IMR-90 (cell line): ENCODE measurements at regions not wholly inside any gene's neighbourhood (a gene's known extent, or its start where the extent isn't known, plus 50 kb on each side); places are given as distances from the start of the nearest gene placed in this dataset.

Source experiments
- ATAC-seq: fragments of 200-7000 bp; cut with Tn5 transposase; 2 replicates; pipeline ENCODE4 v1.9.1; 2020; ENCODE audit warnings: low read depth, mild to moderate bottlenecking, moderate library complexity
- BruUV-seq: library from RNA; stranded (reverse); fragments of 400-500 nt; replicated peaks from 2 replicates; lab custom pipeline; 2021; lab: Mats Ljungman, UMichigan
- CTCF ChIA-PET: fragments of 300-600 bp; formaldehyde crosslinking; extraction: SDS; loops from one replicate; lab custom pipeline; 2021; ENCODE audit warnings: antibody characterized with exemption; lab: Yijun Ruan, JAX
- POLR2A ChIA-PET: fragments of 300-600 bp; sonication (Branson Sonifier 250); formaldehyde crosslinking; loops from one replicate; lab custom pipeline; 2022; ENCODE audit warnings: antibody characterized with exemption; ENCODE audit not compliant: unreplicated experiment; lab: Charles Lee
- DNase-seq: peaks from one replicate; pipeline ENCODE4 v3.0.0; 2013
- H2AFZ ChIP-seq: replicated peaks from 2 replicates; pipeline ENCODE3; 2013; ENCODE audit warnings: low read length, mild to moderate bottlenecking; ENCODE audit not compliant: poor library complexity
- H2AK5ac ChIP-seq: 2 replicates; pipeline ENCODE4 v1.6.1; 2013; ENCODE audit warnings: low read depth, low read length, inconsistent platforms
- H2AK9ac ChIP-seq: replicated peaks from 2 replicates; pipeline ENCODE3; 2013; ENCODE audit warnings: mild to moderate bottlenecking, low read depth, low read length, moderate library complexity; ENCODE audit not compliant: poor library complexity
- H2BK120ac ChIP-seq: 2 replicates; pipeline ENCODE4 v1.6.1; 2013; ENCODE audit warnings: low read depth, low read length, inconsistent platforms
- H2BK15ac ChIP-seq: 3 replicates; pipeline ENCODE4 v1.6.1; 2013; ENCODE audit warnings: low read depth, low read length, inconsistent platforms
- H2BK20ac ChIP-seq: 2 replicates; pipeline ENCODE4 v1.6.1; 2013; ENCODE audit warnings: low read depth, mild to moderate bottlenecking, inconsistent platforms, low read length, moderate library complexity
- H2BK5ac ChIP-seq: 2 replicates; pipeline ENCODE4 v1.6.1; 2013; ENCODE audit warnings: mild to moderate bottlenecking, low read depth, low read length, inconsistent platforms; ENCODE audit not compliant: poor library complexity, severe bottlenecking
- H3K14ac ChIP-seq: replicated peaks from 2 replicates; pipeline ENCODE4 v1.6.1; 2013; ENCODE audit warnings: low read depth, low read length, inconsistent platforms
- H3K18ac ChIP-seq: 2 replicates; pipeline ENCODE4 v1.6.1; 2013; ENCODE audit warnings: low read depth, low read length, control low read depth
- H3K23ac ChIP-seq: 2 replicates; pipeline ENCODE4 v1.6.1; 2013; ENCODE audit warnings: low read depth, low read length, inconsistent platforms
- H3K27ac ChIP-seq: 2 replicates; pipeline ENCODE4 v1.5.1; 2013; ENCODE audit warnings: mild to moderate bottlenecking, control low read depth, low read length; ENCODE audit not compliant: insufficient read depth
- H3K27me3 ChIP-seq: 2 replicates; pipeline ENCODE4 v1.6.1; 2013; ENCODE audit warnings: low read length; ENCODE audit not compliant: control insufficient read depth, insufficient read depth
- H3K36me3 ChIP-seq: 2 replicates; pipeline ENCODE4 v1.6.1; 2013; ENCODE audit warnings: low read length, mixed read lengths; ENCODE audit not compliant: control insufficient read depth, insufficient read depth
- H3K4ac ChIP-seq: 2 replicates; pipeline ENCODE4 v1.6.1; 2013; ENCODE audit warnings: low read depth, low read length, inconsistent platforms
- H3K4me1 ChIP-seq: 2 replicates; pipeline ENCODE4 v1.6.1; 2013; ENCODE audit warnings: low read length, mixed read lengths; ENCODE audit not compliant: control insufficient read depth, insufficient read depth
- H3K4me2 ChIP-seq: 2 replicates; pipeline ENCODE4 v1.6.1; 2013; ENCODE audit warnings: low read depth, mild to moderate bottlenecking, control low read depth, low read length, moderate library complexity
- H3K4me3 ChIP-seq: 2 replicates; pipeline ENCODE4 v1.5.1; 2013; ENCODE audit warnings: low read depth, mild to moderate bottlenecking, control low read depth, low read length, moderate library complexity; ENCODE audit not compliant: insufficient read depth
- H3K56ac ChIP-seq: 2 replicates; pipeline ENCODE4 v1.6.1; 2013; ENCODE audit warnings: low read length, inconsistent platforms; ENCODE audit not compliant: insufficient read depth; ENCODE audit errors: extremely low read depth
- H3K79me1 ChIP-seq, 2 experiments: 2 replicates each; pipeline ENCODE4 v1.6.1; 2013; ENCODE audit warnings: low read length in 2 of 2, inconsistent platforms in 1 of 2, low read depth in 1 of 2
- H3K9ac ChIP-seq: 2 replicates; pipeline ENCODE4 v1.6.1; 2013; ENCODE audit warnings: low read depth, low read length, control low read depth
- H3K9me1 ChIP-seq: 2 replicates; pipeline ENCODE4 v1.6.1; 2013; ENCODE audit warnings: low read length, inconsistent platforms; ENCODE audit not compliant: insufficient read depth
- H3K9me3 ChIP-seq: 2 replicates; pipeline ENCODE4 v1.6.1; 2013; ENCODE audit warnings: low read length; ENCODE audit not compliant: control insufficient read depth, insufficient read depth
- H4K20me1 ChIP-seq: 2 replicates; pipeline ENCODE4 v1.6.1; 2013; ENCODE audit warnings: low read length, inconsistent platforms; ENCODE audit not compliant: insufficient read depth
- H4K5ac ChIP-seq: 2 replicates; pipeline ENCODE4 v1.6.1; 2013; ENCODE audit warnings: mild to moderate bottlenecking, low read depth, low read length, control low read depth
- H4K8ac ChIP-seq, 2 experiments: 2 replicates each; pipeline ENCODE4 v1.6.1; 2013; ENCODE audit warnings: low read depth in 2 of 2, low read length in 2 of 2, control low read depth in 1 of 2, inconsistent platforms in 1 of 2
- H4K91ac ChIP-seq: 2 replicates; pipeline ENCODE4 v1.6.1; 2013; ENCODE audit warnings: low read depth, low read length, inconsistent platforms; ENCODE audit not compliant: insufficient read depth
- CEBPB ChIP-seq: IDR thresholded peaks from 2 replicates; pipeline ENCODE4 v1.6.1; 2012; ENCODE audit warnings: low read depth, low read length, improper control_type of control experiment
- CHD1 ChIP-seq: IDR thresholded peaks from 2 replicates; pipeline ENCODE4 v1.6.1; 2012; ENCODE audit warnings: low read depth, low read length, improper control_type of control experiment
- FOS ChIP-seq: fragments of 150-350 bp; IDR thresholded peaks from 2 replicates; pipeline ENCODE4 v1.6.1; 2016; ENCODE audit warnings: low read depth, low read length
- MAFK ChIP-seq: IDR thresholded peaks from 2 replicates; pipeline ENCODE4 v1.6.1; 2012; ENCODE audit warnings: low read depth, low read length, improper control_type of control experiment
- MXI1 ChIP-seq: IDR thresholded peaks from 2 replicates; pipeline ENCODE4 v1.6.1; 2012; ENCODE audit warnings: low read depth, mild to moderate bottlenecking, low read length, moderate library complexity, borderline replicate concordance
- NFE2L2 ChIP-seq: fragments of 150-350 bp; IDR thresholded peaks from 2 replicates; pipeline ENCODE4 v1.6.1; 2016; ENCODE audit warnings: low read depth, mild to moderate bottlenecking, low read length
- POLR2A ChIP-seq: IDR thresholded peaks from 2 replicates; pipeline ENCODE4 v1.6.1; 2012; ENCODE audit warnings: mild to moderate bottlenecking, low read depth, low read length
- RAD21 ChIP-seq: IDR thresholded peaks from 2 replicates; pipeline ENCODE4 v1.6.1; 2012; ENCODE audit warnings: low read length, improper control_type of control experiment
- RFX5 ChIP-seq: IDR thresholded peaks from 2 replicates; pipeline ENCODE4 v1.8.0; 2012; ENCODE audit warnings: low read depth, mild to moderate bottlenecking, low read length, moderate library complexity
- SMC3 ChIP-seq: fragments of 150-350 bp; IDR thresholded peaks from 2 replicates; pipeline ENCODE4 v1.6.1; 2016; ENCODE audit warnings: low read depth, mild to moderate bottlenecking, antibody characterized with exemption, low read length, moderate library complexity
- USF2 ChIP-seq: fragments of 150-350 bp; IDR thresholded peaks from 2 replicates; pipeline ENCODE4 v1.6.1; 2017; ENCODE audit warnings: mild to moderate bottlenecking, antibody characterized with exemption, low read length, low read depth
- WGBS, 2 experiments: methylation state at CpG; one replicate each; pipeline versions ENCODE4 v1.1.5 to v1.1.7; 2013; ENCODE audit warnings: missing lambda C conversion rate in 2 of 2; ENCODE audit not compliant: insufficient read length in 1 of 2; ENCODE audit errors: extremely low coverage in 2 of 2; 5-methylcytosine and 5-hydroxymethylcytosine counted together
- dilution Hi-C: fragments of 300-500 bp; cut with HindIII; formaldehyde crosslinking; loops from one replicate; pipeline ENCODE4 v1.14.3; 2018; ENCODE audit warnings: low sequenced_read_pairs; ENCODE audit not compliant: unreplicated experiment
- in situ Hi-C: fragments of 300-500 bp; cut with MboI; formaldehyde crosslinking; loops from 3 replicates; pipeline ENCODE4 v1.14.3; 2019; ENCODE audit warnings: low sequenced_read_pairs, inconsistent platforms, mixed read lengths
- intact Hi-C: fragments of 100-400 bp; cut with micrococcal nuclease; formaldehyde crosslinking; loops from 2 replicates; pipeline ENCODE4 v1.10.0; 2022
- TF ChIP-seq, protein P1 (sequence below): conservative IDR thresholded peaks from 2 replicates; pipeline ENCODE4 v1.5.1; 2012; ENCODE audit warnings: mild to moderate bottlenecking, low read depth, low read length, improper control_type of control experiment
- TF ChIP-seq, protein P2 (sequence below): fragments of 150-350 bp; IDR thresholded peaks from 2 replicates; pipeline ENCODE4 v1.6.1; 2016; ENCODE audit warnings: low read depth, mild to moderate bottlenecking, low read length, moderate library complexity, borderline replicate concordance

DNA sequence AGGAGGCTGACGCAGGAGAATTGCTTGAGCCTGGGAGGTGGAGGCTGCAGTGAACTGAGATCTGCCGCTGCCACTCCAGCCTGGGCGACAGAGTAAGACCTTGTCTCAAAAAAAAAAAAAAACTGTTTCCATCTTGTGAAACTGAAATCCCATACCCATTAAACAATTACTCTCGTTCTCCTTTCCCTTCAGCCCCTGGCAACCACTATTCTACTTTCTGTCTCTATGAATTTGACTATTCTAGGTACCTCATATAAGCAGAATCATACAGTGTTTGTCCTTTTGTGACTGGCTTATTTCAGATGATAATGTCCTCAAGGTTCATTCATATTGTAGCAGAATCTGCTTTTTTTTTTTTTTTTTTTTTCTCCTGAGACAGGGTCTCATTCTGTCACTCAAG, 51.5 kb upstream of the UBE2E1 start:
- Histone ChIP-seq H3K9ac (no peak overlapping the region), H3K18ac (no peak overlapping the region), H4K91ac (no peak overlapping the region), H2BK15ac (no peak overlapping the region), H3K79me1 (no peaks in the 10 kb centered on the region), H3K9me3 (no peaks in the 10 kb centered on the region), H3K4me1 (peaks cover 4% of the 10 kb centered on the region), H2AFZ (no peak overlapping the region), H3K4me3 (no peak overlapping the region), H2BK120ac (no peak overlapping the region), H3K4me2 (no peak overlapping the region), H2BK5ac (no peak overlapping the region), H3K56ac (no peak overlapping the region), H3K14ac (no peak overlapping the region), H3K27ac (no peak overlapping the region), H3K27me3 (no peaks in the 10 kb centered on the region), H2BK20ac (no peak overlapping the region), H4K8ac (no peak overlapping the region), H4K5ac (no peak overlapping the region), H2AK9ac (no peak overlapping the region), H3K9me1 (no peaks in the 10 kb centered on the region), H2AK5ac (no peak overlapping the region), H3K23ac (no peak overlapping the region), H3K4ac (no peak overlapping the region), H3K36me3 (no peaks in the 10 kb centered on the region), H4K20me1 (no peaks in the 10 kb centered on the region)
- TF ChIP-seq, protein P1, sequence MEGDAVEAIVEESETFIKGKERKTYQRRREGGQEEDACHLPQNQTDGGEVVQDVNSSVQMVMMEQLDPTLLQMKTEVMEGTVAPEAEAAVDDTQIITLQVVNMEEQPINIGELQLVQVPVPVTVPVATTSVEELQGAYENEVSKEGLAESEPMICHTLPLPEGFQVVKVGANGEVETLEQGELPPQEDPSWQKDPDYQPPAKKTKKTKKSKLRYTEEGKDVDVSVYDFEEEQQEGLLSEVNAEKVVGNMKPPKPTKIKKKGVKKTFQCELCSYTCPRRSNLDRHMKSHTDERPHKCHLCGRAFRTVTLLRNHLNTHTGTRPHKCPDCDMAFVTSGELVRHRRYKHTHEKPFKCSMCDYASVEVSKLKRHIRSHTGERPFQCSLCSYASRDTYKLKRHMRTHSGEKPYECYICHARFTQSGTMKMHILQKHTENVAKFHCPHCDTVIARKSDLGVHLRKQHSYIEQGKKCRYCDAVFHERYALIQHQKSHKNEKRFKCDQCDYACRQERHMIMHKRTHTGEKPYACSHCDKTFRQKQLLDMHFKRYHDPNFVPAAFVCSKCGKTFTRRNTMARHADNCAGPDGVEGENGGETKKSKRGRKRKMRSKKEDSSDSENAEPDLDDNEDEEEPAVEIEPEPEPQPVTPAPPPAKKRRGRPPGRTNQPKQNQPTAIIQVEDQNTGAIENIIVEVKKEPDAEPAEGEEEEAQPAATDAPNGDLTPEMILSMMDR = no peak
- TF ChIP-seq RFX5 = no peak
- TF ChIP-seq SMC3 = no peak
- TF ChIP-seq CEBPB = no peak
- no peak for TF ChIP-seq NFE2L2
- TF ChIP-seq, protein P2, sequence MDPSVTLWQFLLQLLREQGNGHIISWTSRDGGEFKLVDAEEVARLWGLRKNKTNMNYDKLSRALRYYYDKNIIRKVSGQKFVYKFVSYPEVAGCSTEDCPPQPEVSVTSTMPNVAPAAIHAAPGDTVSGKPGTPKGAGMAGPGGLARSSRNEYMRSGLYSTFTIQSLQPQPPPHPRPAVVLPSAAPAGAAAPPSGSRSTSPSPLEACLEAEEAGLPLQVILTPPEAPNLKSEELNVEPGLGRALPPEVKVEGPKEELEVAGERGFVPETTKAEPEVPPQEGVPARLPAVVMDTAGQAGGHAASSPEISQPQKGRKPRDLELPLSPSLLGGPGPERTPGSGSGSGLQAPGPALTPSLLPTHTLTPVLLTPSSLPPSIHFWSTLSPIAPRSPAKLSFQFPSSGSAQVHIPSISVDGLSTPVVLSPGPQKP = no peak
- no peak for TF ChIP-seq MAFK
- no peak for TF ChIP-seq POLR2A
- TF ChIP-seq CHD1 = no peak
- TF ChIP-seq USF2 = no peak
- no peak for TF ChIP-seq MXI1
- TF ChIP-seq RAD21 = no peak
- no peak for TF ChIP-seq FOS
- CTCF ChIA-PET = no interaction called here
- POLR2A ChIA-PET = no interaction called here
- BruUV-seq = no TSS peak
- dilution Hi-C loops (no loop called here), in situ Hi-C loops (no loop called here), intact Hi-C loops (no loop called here)
- no peak for ATAC-seq
- WGBS, 2 experiments = no CpG with 5 or more reads among the region's 4 CpGs
- no peak for DNase-seq
